ENCODE measurements at regions not wholly inside any gene's neighbourhood (a gene's known extent, or its start where the extent isn't known, plus 50 kb on each side); places are given as distances from the start of the nearest gene placed in this dataset.

- no peak for TF ChIP-seq CTCF (IDR thresholded peaks at IDR 0.05)
- no peak for TF ChIP-seq POLR2A (IDR thresholded peaks at IDR 0.05)
These were observed 298.5 kb downstream of the SRGAP2C start for GRCh38 chr1:121483234-121483633.
